Lung (tissue), 11 donors: ENCODE measurements at regions not wholly inside any gene's neighbourhood (a gene's known extent, or its start where the extent isn't known, plus 50 kb on each side); places are given as distances from the start of the nearest gene placed in this dataset.

Source experiments
- ATAC-seq: fragments of 200-7000 bp; cut with Tn5 transposase; one replicate; pipeline ENCODE4 v1.9.1; 2020; ENCODE audit warnings: moderate number of reproducible peaks; ENCODE audit not compliant: insufficient read depth, low FRiP score
- DNase-seq, 3 donors: peaks; one replicate each; pipeline ENCODE4 v3.0.0-alpha.2; 2013 to 2017
- H3K27ac ChIP-seq, 2 donors: one replicate each; pipeline ENCODE4 v1.5.1; 2013; ENCODE audit warnings: mild to moderate bottlenecking in 2 of 2, moderate library complexity in 2 of 2, control low read depth in 1 of 2, inconsistent platforms in 1 of 2, low read depth in 1 of 2, low read length in 1 of 2
- H3K27me3 ChIP-seq, 3 donors: one replicate each; pipeline ENCODE4 v1.5.1; 2013; ENCODE audit warnings: low read length in 2 of 3; ENCODE audit not compliant: control insufficient read depth in 3 of 3, insufficient read depth in 3 of 3
- H3K36me3 ChIP-seq, 4 donors: one replicate each; pipeline ENCODE4 v1.5.1; 2013; ENCODE audit warnings: low read length in 4 of 4, mild to moderate bottlenecking in 1 of 4, moderate library complexity in 1 of 4; ENCODE audit not compliant: control insufficient read depth in 4 of 4, insufficient read depth in 4 of 4
- H3K4me1 ChIP-seq, 5 donors: one replicate each; pipeline ENCODE4 v1.5.1; 2013; ENCODE audit warnings: low read length in 5 of 5, mild to moderate bottlenecking in 2 of 5, moderate library complexity in 1 of 5; ENCODE audit not compliant: control insufficient read depth in 5 of 5, insufficient read depth in 5 of 5
- H3K4me3 ChIP-seq: one replicate; pipeline ENCODE4 v1.5.1; 2013; ENCODE audit warnings: mild to moderate bottlenecking, control low read depth, moderate library complexity
- H3K9ac ChIP-seq, 2 donors: one replicate each; pipeline ENCODE4 v1.5.1; 2013; ENCODE audit warnings: low read length in 2 of 2, control low read depth in 1 of 2; ENCODE audit not compliant: insufficient read depth in 1 of 2
- H3K9me3 ChIP-seq, 4 donors: one replicate each; pipeline ENCODE4 v1.5.1; 2013; ENCODE audit warnings: low read length in 3 of 4, mild to moderate bottlenecking in 1 of 4, moderate library complexity in 1 of 4; ENCODE audit not compliant: control insufficient read depth in 4 of 4, insufficient read depth in 3 of 4
- WGBS, 2 donors: extraction: QIAGEN DNeasy Blood & Tissue Kit; methylation state at CpG; one replicate each; pipeline ENCODE4 v1.1.7; 2013; 5-methylcytosine and 5-hydroxymethylcytosine counted together
- TF ChIP-seq, protein P1 (sequence below): IDR thresholded peaks from 2 replicates; pipeline ENCODE4 v1.5.1; 2012; ENCODE audit warnings: mild to moderate bottlenecking; ENCODE audit errors: control extremely low read depth, extremely low read depth
- donor health status: control.
- donor health status: control.
- donor health status: Bipolar disorder and iron deficiency.
- donor health status: healthy.
- donor health status: DM: yes; HTN: yes; CAD: no.

DNA sequence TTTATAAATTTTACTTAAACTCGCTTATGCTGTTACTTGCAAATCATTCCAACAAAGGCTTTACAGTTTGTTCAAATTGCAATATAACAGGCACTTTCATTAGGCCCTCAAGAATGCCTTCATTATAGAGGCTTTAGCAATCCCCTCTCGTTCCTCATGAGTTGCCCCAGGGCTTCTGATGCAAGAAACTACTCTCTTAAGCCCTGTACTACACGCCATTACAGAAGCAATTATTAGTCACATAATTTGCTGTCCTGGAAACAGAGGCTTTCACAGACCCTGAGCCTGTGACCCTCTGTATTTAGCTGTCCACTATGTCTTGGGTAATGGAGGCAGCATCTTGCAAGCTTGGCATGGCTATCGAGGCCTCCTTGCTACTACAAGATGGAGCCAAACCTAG is 965.9 kb upstream of the DIAPH2 start:
- no peak overlapping the region for H3K4me3 ChIP-seq
- DNase-seq (no peak), ATAC-seq (no peak)
- TF ChIP-seq, protein P1, sequence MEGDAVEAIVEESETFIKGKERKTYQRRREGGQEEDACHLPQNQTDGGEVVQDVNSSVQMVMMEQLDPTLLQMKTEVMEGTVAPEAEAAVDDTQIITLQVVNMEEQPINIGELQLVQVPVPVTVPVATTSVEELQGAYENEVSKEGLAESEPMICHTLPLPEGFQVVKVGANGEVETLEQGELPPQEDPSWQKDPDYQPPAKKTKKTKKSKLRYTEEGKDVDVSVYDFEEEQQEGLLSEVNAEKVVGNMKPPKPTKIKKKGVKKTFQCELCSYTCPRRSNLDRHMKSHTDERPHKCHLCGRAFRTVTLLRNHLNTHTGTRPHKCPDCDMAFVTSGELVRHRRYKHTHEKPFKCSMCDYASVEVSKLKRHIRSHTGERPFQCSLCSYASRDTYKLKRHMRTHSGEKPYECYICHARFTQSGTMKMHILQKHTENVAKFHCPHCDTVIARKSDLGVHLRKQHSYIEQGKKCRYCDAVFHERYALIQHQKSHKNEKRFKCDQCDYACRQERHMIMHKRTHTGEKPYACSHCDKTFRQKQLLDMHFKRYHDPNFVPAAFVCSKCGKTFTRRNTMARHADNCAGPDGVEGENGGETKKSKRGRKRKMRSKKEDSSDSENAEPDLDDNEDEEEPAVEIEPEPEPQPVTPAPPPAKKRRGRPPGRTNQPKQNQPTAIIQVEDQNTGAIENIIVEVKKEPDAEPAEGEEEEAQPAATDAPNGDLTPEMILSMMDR: no peak
- WGBS, 2 donors: 68 to 81% methylated on average over 4 of the region's 4 CpGs
- H3K9me3 ChIP-seq: peaks cover 0 to 3% (median 0%) of the 10 kb centered on the region in 4 donors
- no peak overlapping the region for H3K9ac ChIP-seq
- H3K36me3 ChIP-seq: no peaks in the 10 kb centered on the region
- H3K27me3 ChIP-seq: peaks cover 4 to 32% (median 4%) of the 10 kb centered on the region in 3 donors
- H3K4me1 ChIP-seq: no peaks in the 10 kb centered on the region
- no peak overlapping the region for H3K27ac ChIP-seq

DNA sequence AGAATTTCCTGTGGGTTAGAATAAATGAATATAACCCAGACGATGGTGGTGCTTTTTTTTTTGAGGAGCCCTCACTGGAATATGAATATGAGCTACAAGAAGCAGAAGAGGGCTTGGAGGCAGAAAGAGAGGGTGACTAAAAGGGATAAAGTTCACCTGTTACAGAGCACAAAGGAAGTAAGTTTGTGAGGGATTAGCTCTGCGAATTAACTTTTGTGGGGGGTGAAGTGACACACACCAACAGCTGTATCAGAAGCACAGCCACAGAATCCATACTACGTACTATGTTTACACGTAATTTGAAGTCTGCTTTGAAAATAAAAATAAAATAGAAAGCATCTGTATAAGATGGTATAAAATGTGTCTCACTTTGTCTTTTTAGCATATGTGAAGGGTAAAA is 963.6 kb upstream of the DIAPH2 start:
- H3K27me3 ChIP-seq: peaks cover 4 to 50% (median 10%) of the 10 kb centered on the region in 3 donors
- WGBS, 2 donors: 61 to 62% methylated on average over 4 of the region's 4 CpGs
- H3K9ac ChIP-seq: no peak overlapping the region
- H3K36me3 ChIP-seq: no peaks in the 10 kb centered on the region
- ATAC-seq: no peak
- no peak overlapping the region for H3K4me3 ChIP-seq
- TF ChIP-seq, protein P1: no peak
- H3K9me3 ChIP-seq: peaks cover 0 to 3% (median 0%) of the 10 kb centered on the region in 4 donors
- H3K27ac ChIP-seq: no peak overlapping the region
- DNase-seq: no peak
- H3K4me1 ChIP-seq: no peaks in the 10 kb centered on the region

DNA sequence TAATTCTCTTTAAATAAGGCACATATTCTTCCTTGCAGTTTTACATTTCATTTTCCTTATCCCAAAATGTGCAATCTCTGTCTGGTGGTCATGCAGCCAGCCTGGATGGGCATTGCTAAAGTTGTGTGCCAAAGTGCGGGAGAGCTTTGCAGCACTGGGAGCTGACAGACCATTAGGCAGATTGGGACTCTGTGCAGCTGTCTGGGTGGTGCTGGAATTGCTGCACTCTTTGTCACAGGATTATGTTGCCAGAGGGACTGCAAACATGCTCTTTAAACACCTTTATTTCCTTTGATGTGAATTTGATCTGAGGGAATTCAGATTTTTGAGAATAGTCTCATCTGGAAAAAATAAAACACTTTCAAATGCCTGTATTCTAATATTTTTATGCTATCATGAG is 956.2 kb upstream of the DIAPH2 start:
- peak in 1 of 3 donors; percentile 5 for DNase-seq
- H3K4me1 ChIP-seq: no peaks in the 10 kb centered on the region
- WGBS, 2 donors: 70 to 81% methylated on average over 1 of the region's 1 CpG

More for the DNA sequence above, 956.2 kb upstream of the DIAPH2 start:
- TF ChIP-seq, protein P1: no peak
- Histone ChIP-seq H3K9ac (no peak overlapping the region), H3K27ac (no peak overlapping the region), H3K36me3 (no peaks in the 10 kb centered on the region), H3K27me3 (peaks cover 0 to 57% (median 8%) of the 10 kb centered on the region in 3 donors), H3K4me3 (no peak overlapping the region), H3K9me3 (no peaks in the 10 kb centered on the region)
- ATAC-seq: no peak
